SU-DHL-6 (cell line): ENCODE measurements at regions not wholly inside any gene's neighbourhood (a gene's known extent, or its start where the extent isn't known, plus 50 kb on each side); places are given as distances from the start of the nearest gene placed in this dataset.

Experiments
- H2AFZ ChIP-seq: fragments of 200-600 bp; sonication (generic); 2 replicates; pipeline ENCODE4 v1.6.1; 2014; ENCODE audit warnings: low read depth, mild to moderate bottlenecking, moderate library complexity, mixed read lengths, antibody characterized with exemption, low read length; ENCODE audit not compliant: severe bottlenecking
- H3F3A ChIP-seq: fragments of 200-600 bp; shearing (Covaris generic); 2 replicates; pipeline ENCODE4 v1.6.0; 2016; ENCODE audit warnings: antibody characterized with exemption, mild to moderate bottlenecking; ENCODE audit not compliant: insufficient read depth
- H3K27ac ChIP-seq: fragments of 200-600 bp; sonication (generic); 2 replicates; pipeline ENCODE4 v1.5.1; 2016; ENCODE audit warnings: low read depth, mild to moderate bottlenecking, low read length, moderate library complexity, mixed read lengths
- H3K27me3 ChIP-seq: fragments of 200-600 bp; sonication (generic), shearing (Covaris generic); 2 replicates; pipeline ENCODE4 v1.6.0; 2014; ENCODE audit warnings: mild to moderate bottlenecking, low read length
- H3K36me3 ChIP-seq: fragments of 200-600 bp; sonication (generic); 2 replicates; pipeline ENCODE4 v1.6.1; 2014; ENCODE audit warnings: mild to moderate bottlenecking, low read length, mixed read lengths
- H3K4me2 ChIP-seq: fragments of 300-600, 200-600 bp; shearing (Covaris generic), sonication (generic); 2 replicates; pipeline ENCODE4 v1.6.0; 2014; ENCODE audit warnings: low read length, low read depth, mild to moderate bottlenecking; ENCODE audit not compliant: poor library complexity, severe bottlenecking
- H3K4me3 ChIP-seq: fragments of 200-600 bp; sonication (generic); 2 replicates; pipeline ENCODE4 v1.5.1; 2014; ENCODE audit warnings: antibody characterized with exemption, low read length, mild to moderate bottlenecking, mixed read lengths; ENCODE audit not compliant: insufficient read depth, poor library complexity, severe bottlenecking
- H3K79me2 ChIP-seq: fragments of 200-600 bp; sonication (generic); 2 replicates; pipeline ENCODE4 v1.6.1; 2014; ENCODE audit warnings: mild to moderate bottlenecking, low read length, moderate library complexity; ENCODE audit not compliant: insufficient read depth
- H3K9ac ChIP-seq: fragments of 200-600 bp; sonication (generic); 2 replicates; pipeline ENCODE4 v1.7.0; 2014; ENCODE audit warnings: mild to moderate bottlenecking, low read length
- H3K9me2 ChIP-seq: fragments of 200-600 bp; sonication (generic); replicated peaks from 2 replicates; pipeline ENCODE4 v1.6.1; 2014; ENCODE audit warnings: low read length; ENCODE audit not compliant: insufficient read depth
- H3K9me3 ChIP-seq: fragments of 200-600 bp; sonication (generic); 2 replicates; pipeline ENCODE4 v1.6.1; 2014; ENCODE audit warnings: low read length, mixed read lengths; ENCODE audit not compliant: insufficient read depth
- H4K20me1 ChIP-seq: fragments of 200-600 bp; sonication (generic); 2 replicates; pipeline ENCODE4 v1.6.1; 2014; ENCODE audit warnings: low read depth, mild to moderate bottlenecking, antibody characterized with exemption, low read length, moderate library complexity, mixed read lengths
- CTCF ChIP-seq: fragments of 200-600 bp; sonication (generic); IDR thresholded peaks from one replicate; pipeline ENCODE4 v1.5.1; 2017; ENCODE audit warnings: antibody characterized with exemption, mild to moderate bottlenecking, low read length, moderate library complexity; ENCODE audit not compliant: insufficient read depth, poor library complexity, severe bottlenecking
- EZH2phosphoT487 ChIP-seq: fragments of 200-600 bp; sonication (generic), shearing (Covaris generic); conservative IDR thresholded peaks from 2 replicates; pipeline ENCODE4 v1.6.1; 2018; ENCODE audit warnings: mild to moderate bottlenecking, antibody characterized with exemption, low read length, moderate library complexity, mixed read lengths

- no peak overlapping the region for H3K27ac ChIP-seq
- no peaks in the 10 kb centered on the region for H3K36me3 ChIP-seq
- TF ChIP-seq CTCF (no peak), EZH2phosphoT487 (no peak)
- no peaks in the 10 kb centered on the region for H4K20me1 ChIP-seq
- no peak overlapping the region for H3K4me2 ChIP-seq
- H3F3A ChIP-seq: no peaks in the 10 kb centered on the region
- no peaks in the 10 kb centered on the region for H3K9me2 ChIP-seq
- no peak overlapping the region for H2AFZ ChIP-seq
- H3K79me2 ChIP-seq: no peaks in the 10 kb centered on the region
- no peaks in the 10 kb centered on the region for H3K9me3 ChIP-seq
- H3K9ac ChIP-seq: no peak overlapping the region
- H3K4me3 ChIP-seq: no peak overlapping the region
- H3K27me3 ChIP-seq: no peaks in the 10 kb centered on the region; the same call in 1 of the 2 replicates
Measured at GRCh38 chr11:43555816-43556611, 124.5 kb upstream of the HSD17B12 start.

- Histone ChIP-seq H3K36me3 (no peaks in the 10 kb centered on the region), H3K4me2 (no peak overlapping the region), H3K4me3 (no peak overlapping the region), H2AFZ (no peak overlapping the region), H3K9me2 (no peaks in the 10 kb centered on the region), H3K9me3 (no peaks in the 10 kb centered on the region), H4K20me1 (no peaks in the 10 kb centered on the region), H3K9ac (no peak overlapping the region), H3F3A (no peaks in the 10 kb centered on the region), H3K27ac (no peak overlapping the region), H3K27me3 (no peaks in the 10 kb centered on the region; the same call in 1 of the 2 replicates), H3K79me2 (no peaks in the 10 kb centered on the region)
- TF ChIP-seq CTCF: no peak
- no peak for TF ChIP-seq EZH2phosphoT487
Measured at GRCh38 chr11:43556612-43557375, 123.7 kb upstream of the HSD17B12 start.

- Histone ChIP-seq H3K27ac (no peak overlapping the region), H3K9me2 (no peaks in the 10 kb centered on the region), H2AFZ (no peak overlapping the region), H3K9me3 (no peaks in the 10 kb centered on the region), H3K4me3 (no peak overlapping the region), H4K20me1 (no peaks in the 10 kb centered on the region), H3K79me2 (no peaks in the 10 kb centered on the region), H3K27me3 (no peaks in the 10 kb centered on the region; the same call in 1 of the 2 replicates), H3K9ac (no peak overlapping the region), H3K4me2 (no peak overlapping the region), H3F3A (no peaks in the 10 kb centered on the region), H3K36me3 (no peaks in the 10 kb centered on the region)
- TF ChIP-seq EZH2phosphoT487 (no peak), CTCF (no peak)
Measured at GRCh38 chr11:43557553-43558110, 122.9 kb upstream of the HSD17B12 start.
